ENCODE measurements at regions not wholly inside any gene's neighbourhood (a gene's known extent, or its start where the extent isn't known, plus 50 kb on each side); places are given as distances from the start of the nearest gene placed in this dataset.

GRCh38 chr5:89866410-89866809 is 543.1 kb downstream of the CETN3 start:
- H3K14ac ChIP-seq (replicated peaks; ENCODE audit: low read depth, low read length), result no peak overlapping the region
- in situ Hi-C loops (cut with MboI; ENCODE audit: low sequenced_read_pairs), result no loop called here
- no peak for TF ChIP-seq SMC3 (IDR thresholded peaks at IDR 0.05; ENCODE audit: low read depth, low read length)
- POLR2A ChIA-PET (ENCODE audit: unreplicated experiment), result no interaction called here
- H2AK9ac ChIP-seq (replicated peaks; ENCODE audit: low read depth, low read length, poor library complexity), result no peak overlapping the region
- no peak overlapping the region for H4K5ac ChIP-seq (ENCODE audit: low read depth, low read length)
- no peak overlapping the region for H2BK15ac ChIP-seq (ENCODE audit: low read depth, low read length)
- H3K27ac ChIP-seq (ENCODE audit: insufficient read depth, low read length), result no peak overlapping the region
- intact Hi-C loops (cut with micrococcal nuclease), result no loop called here
- ATAC-seq (ENCODE audit: low read depth), result no peak
- BruUV-seq (replicated peaks), result no TSS peak
- no peaks in the 10 kb centered on the region for H3K36me3 ChIP-seq (ENCODE audit: control insufficient read depth, insufficient read depth, low read length)
- no peaks in the 10 kb centered on the region for H3K4me1 ChIP-seq (ENCODE audit: control insufficient read depth, insufficient read depth, low read length)
- H3K56ac ChIP-seq (ENCODE audit: extremely low read depth, insufficient read depth, low read length), result no peak overlapping the region
- CTCF ChIA-PET, result no interaction called here
- H2BK5ac ChIP-seq (ENCODE audit: low read depth, low read length, poor library complexity, severe bottlenecking), result no peak overlapping the region
- no peak overlapping the region for H2AFZ ChIP-seq (replicated peaks; ENCODE audit: low read length, poor library complexity)
- H3K79me1 ChIP-seq (ENCODE audit: low read depth in 1 of 2, low read length in 2 of 2), result no peaks in the 10 kb centered on the region
- H4K91ac ChIP-seq (ENCODE audit: insufficient read depth, low read depth, low read length), result no peak overlapping the region
- WGBS, 2 experiments (ENCODE audit: extremely low coverage in 2 of 2, insufficient read length in 1 of 2), result no CpG with 5 or more reads among the region's 3 CpGs
- DNase-seq, result no peak
- H3K9me3 ChIP-seq (ENCODE audit: control insufficient read depth, insufficient read depth, low read length), result no peaks in the 10 kb centered on the region; the same call in 1 of the 2 replicates
- no peak overlapping the region for H3K9ac ChIP-seq (ENCODE audit: low read depth, low read length)
- H4K8ac ChIP-seq (ENCODE audit: low read depth in 2 of 2, low read length in 2 of 2), result no peak overlapping the region
- H2AK5ac ChIP-seq (ENCODE audit: low read depth, low read length), result no peak overlapping the region
- no peak overlapping the region for H2BK120ac ChIP-seq (ENCODE audit: low read depth, low read length)
- H3K9me1 ChIP-seq (ENCODE audit: insufficient read depth, low read length), result no peaks in the 10 kb centered on the region
- dilution Hi-C loops (cut with HindIII; ENCODE audit: low sequenced_read_pairs, unreplicated experiment), result no loop called here
- H3K4me2 ChIP-seq (ENCODE audit: low read depth, low read length), result no peak overlapping the region
- no peak overlapping the region for H2BK20ac ChIP-seq (ENCODE audit: low read depth, low read length)
- H3K23ac ChIP-seq (ENCODE audit: low read depth, low read length), result no peak overlapping the region
- no peaks in the 10 kb centered on the region for H3K27me3 ChIP-seq (ENCODE audit: control insufficient read depth, insufficient read depth, low read length)
- no peaks in the 10 kb centered on the region for H4K20me1 ChIP-seq (ENCODE audit: insufficient read depth, low read length)
- H3K4me3 ChIP-seq (ENCODE audit: insufficient read depth, low read depth, low read length), result no peak overlapping the region
- no peak overlapping the region for H3K18ac ChIP-seq (ENCODE audit: low read depth, low read length)
- no peak overlapping the region for H3K4ac ChIP-seq (ENCODE audit: low read depth, low read length)
